ENCODE measurements at regions not wholly inside any gene's neighbourhood (a gene's known extent, or its start where the extent isn't known, plus 50 kb on each side); places are given as distances from the start of the nearest gene placed in this dataset.

DNA sequence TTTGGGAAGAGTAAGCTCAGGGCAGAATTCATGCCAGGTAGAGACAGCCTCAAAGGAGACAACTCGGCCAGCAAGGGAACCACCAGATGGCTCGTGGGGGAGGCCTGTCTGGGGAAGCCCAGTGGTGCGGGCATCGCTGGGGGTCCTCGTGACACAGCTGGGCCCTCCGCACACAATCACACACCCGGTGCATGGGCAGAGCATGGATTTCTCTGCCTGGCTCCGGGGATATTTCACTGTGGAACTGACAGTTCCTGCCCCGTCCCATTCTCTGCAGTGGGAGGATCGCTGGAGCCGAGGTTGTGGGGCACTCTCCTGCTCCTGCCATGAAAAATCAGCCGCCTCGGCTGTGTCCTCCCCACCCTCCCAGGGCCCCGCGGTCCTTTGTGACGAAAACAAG, 108.0 kb downstream of the CRYAA start:
- H3K9me2 ChIP-seq: no peaks in the 10 kb centered on the region
- no peak overlapping the region for H3K27ac ChIP-seq (ENCODE audit: low read depth in 2 of 2, low read length in 1 of 2)
- peaks cover 0 to 48% of the 10 kb centered on the region in 2 experiments; a peak in 1 of 4 replicates for H3K4me1 ChIP-seq (ENCODE audit: control insufficient read depth in 1 of 2, insufficient read depth in 2 of 2, low read depth in 1 of 2, low read length in 1 of 2)
- CTCF ChIA-PET: interaction anchor here (0.9 kb wide), 1 partner anchor 11 kb away, joined by 3 read pairs; no protein-coding TSS in a partner anchor
- H3K4me3 ChIP-seq (ENCODE audit: low read depth in 2 of 2, low read length in 1 of 2): no peak overlapping the region
- 67% methylated on average over 11 of the region's 16 CpGs for WGBS (ENCODE audit: low lambda C conversion rate)
- DNase-seq: no peak
- TF ChIP-seq, protein P1, sequence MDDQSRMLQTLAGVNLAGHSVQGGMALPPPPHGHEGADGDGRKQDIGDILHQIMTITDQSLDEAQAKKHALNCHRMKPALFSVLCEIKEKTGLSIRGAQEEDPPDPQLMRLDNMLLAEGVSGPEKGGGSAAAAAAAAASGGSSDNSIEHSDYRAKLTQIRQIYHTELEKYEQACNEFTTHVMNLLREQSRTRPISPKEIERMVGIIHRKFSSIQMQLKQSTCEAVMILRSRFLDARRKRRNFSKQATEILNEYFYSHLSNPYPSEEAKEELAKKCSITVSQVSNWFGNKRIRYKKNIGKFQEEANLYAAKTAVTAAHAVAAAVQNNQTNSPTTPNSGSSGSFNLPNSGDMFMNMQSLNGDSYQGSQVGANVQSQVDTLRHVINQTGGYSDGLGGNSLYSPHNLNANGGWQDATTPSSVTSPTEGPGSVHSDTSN (IDR thresholded peaks at IDR 0.05): no peak
- TF ChIP-seq GATA2 (CRISPR knock-in tag; IDR thresholded peaks at IDR 0.05) (no peak), RAD21 (IDR thresholded peaks at IDR 0.05; ENCODE audit: low read length) (no peak), FOXM1 (IDR thresholded peaks at IDR 0.05; ENCODE audit: low read depth) (no peak), TCF12 (IDR thresholded peaks at IDR 0.05) (no peak), EZH2phosphoT487 (IDR thresholded peaks at IDR 0.05; ENCODE audit: borderline replicate concordance, low read depth) (no peak), POLR2AphosphoS5 (IDR thresholded peaks at IDR 0.05; ENCODE audit: low read depth, low read length) (no peak), SIN3A (IDR thresholded peaks at IDR 0.05; ENCODE audit: borderline replicate concordance, low read depth, low read length) (no peak), FOSL2 (IDR thresholded peaks at IDR 0.05; ENCODE audit: borderline replicate concordance, low read depth) (no peak), TAF1 (IDR thresholded peaks at IDR 0.05; ENCODE audit: borderline replicate concordance, low read depth, low read length) (no peak), MXI1 (IDR thresholded peaks at IDR 0.05; ENCODE audit: low read depth, low read length) (no peak), TEAD4 (IDR thresholded peaks at IDR 0.05; ENCODE audit: borderline replicate concordance, insufficient read depth) (no peak), ELF1 (IDR thresholded peaks at IDR 0.05) (no peak)
- TF ChIP-seq, protein P2, sequence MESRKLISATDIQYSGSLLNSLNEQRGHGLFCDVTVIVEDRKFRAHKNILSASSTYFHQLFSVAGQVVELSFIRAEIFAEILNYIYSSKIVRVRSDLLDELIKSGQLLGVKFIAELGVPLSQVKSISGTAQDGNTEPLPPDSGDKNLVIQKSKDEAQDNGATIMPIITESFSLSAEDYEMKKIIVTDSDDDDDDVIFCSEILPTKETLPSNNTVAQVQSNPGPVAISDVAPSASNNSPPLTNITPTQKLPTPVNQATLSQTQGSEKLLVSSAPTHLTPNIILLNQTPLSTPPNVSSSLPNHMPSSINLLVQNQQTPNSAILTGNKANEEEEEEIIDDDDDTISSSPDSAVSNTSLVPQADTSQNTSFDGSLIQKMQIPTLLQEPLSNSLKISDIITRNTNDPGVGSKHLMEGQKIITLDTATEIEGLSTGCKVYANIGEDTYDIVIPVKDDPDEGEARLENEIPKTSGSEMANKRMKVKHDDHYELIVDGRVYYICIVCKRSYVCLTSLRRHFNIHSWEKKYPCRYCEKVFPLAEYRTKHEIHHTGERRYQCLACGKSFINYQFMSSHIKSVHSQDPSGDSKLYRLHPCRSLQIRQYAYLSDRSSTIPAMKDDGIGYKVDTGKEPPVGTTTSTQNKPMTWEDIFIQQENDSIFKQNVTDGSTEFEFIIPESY (IDR thresholded peaks at IDR 0.05; ENCODE audit: borderline replicate concordance, low read depth): no peak
- TF ChIP-seq, protein P3, sequence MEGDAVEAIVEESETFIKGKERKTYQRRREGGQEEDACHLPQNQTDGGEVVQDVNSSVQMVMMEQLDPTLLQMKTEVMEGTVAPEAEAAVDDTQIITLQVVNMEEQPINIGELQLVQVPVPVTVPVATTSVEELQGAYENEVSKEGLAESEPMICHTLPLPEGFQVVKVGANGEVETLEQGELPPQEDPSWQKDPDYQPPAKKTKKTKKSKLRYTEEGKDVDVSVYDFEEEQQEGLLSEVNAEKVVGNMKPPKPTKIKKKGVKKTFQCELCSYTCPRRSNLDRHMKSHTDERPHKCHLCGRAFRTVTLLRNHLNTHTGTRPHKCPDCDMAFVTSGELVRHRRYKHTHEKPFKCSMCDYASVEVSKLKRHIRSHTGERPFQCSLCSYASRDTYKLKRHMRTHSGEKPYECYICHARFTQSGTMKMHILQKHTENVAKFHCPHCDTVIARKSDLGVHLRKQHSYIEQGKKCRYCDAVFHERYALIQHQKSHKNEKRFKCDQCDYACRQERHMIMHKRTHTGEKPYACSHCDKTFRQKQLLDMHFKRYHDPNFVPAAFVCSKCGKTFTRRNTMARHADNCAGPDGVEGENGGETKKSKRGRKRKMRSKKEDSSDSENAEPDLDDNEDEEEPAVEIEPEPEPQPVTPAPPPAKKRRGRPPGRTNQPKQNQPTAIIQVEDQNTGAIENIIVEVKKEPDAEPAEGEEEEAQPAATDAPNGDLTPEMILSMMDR (IDR thresholded peaks at IDR 0.05): no peak
- TF ChIP-seq, protein P4, sequence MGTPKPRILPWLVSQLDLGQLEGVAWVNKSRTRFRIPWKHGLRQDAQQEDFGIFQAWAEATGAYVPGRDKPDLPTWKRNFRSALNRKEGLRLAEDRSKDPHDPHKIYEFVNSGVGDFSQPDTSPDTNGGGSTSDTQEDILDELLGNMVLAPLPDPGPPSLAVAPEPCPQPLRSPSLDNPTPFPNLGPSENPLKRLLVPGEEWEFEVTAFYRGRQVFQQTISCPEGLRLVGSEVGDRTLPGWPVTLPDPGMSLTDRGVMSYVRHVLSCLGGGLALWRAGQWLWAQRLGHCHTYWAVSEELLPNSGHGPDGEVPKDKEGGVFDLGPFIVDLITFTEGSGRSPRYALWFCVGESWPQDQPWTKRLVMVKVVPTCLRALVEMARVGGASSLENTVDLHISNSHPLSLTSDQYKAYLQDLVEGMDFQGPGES (IDR thresholded peaks at IDR 0.05; ENCODE audit: low read depth, low read length): no peak
- TF ChIP-seq, protein P5, sequence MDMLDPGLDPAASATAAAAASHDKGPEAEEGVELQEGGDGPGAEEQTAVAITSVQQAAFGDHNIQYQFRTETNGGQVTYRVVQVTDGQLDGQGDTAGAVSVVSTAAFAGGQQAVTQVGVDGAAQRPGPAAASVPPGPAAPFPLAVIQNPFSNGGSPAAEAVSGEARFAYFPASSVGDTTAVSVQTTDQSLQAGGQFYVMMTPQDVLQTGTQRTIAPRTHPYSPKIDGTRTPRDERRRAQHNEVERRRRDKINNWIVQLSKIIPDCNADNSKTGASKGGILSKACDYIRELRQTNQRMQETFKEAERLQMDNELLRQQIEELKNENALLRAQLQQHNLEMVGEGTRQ (IDR thresholded peaks at IDR 0.05; ENCODE audit: borderline replicate concordance, low read depth, low read length): no peak
- H3F3A ChIP-seq (replicated peaks; ENCODE audit: insufficient read depth): no peaks in the 10 kb centered on the region
- H3K4me2 ChIP-seq: no peak overlapping the region
- no peaks in the 10 kb centered on the region for H3K27me3 ChIP-seq (ENCODE audit: insufficient read depth)
- POLR2A ChIA-PET: no interaction called here
- no peak overlapping the region for H2AFZ ChIP-seq (ENCODE audit: low read depth)
- H3K36me3 ChIP-seq (replicated peaks in 1 of 2; ENCODE audit: control insufficient read depth in 1 of 2, insufficient read depth in 2 of 2, low read length in 1 of 2): no peaks in the 10 kb centered on the region
- H3K9me3 ChIP-seq: no peaks in the 10 kb centered on the region
- no peaks in the 10 kb centered on the region for H4K20me1 ChIP-seq (ENCODE audit: insufficient read depth)
- no peaks in the 10 kb centered on the region for H3K79me2 ChIP-seq (ENCODE audit: insufficient read depth)
- no peak overlapping the region for H3K9ac ChIP-seq

Measured in SK-N-SH (cell line).